Smooth muscle cell (in vitro differentiated cells): ENCODE measurements at regions not wholly inside any gene's neighbourhood (a gene's known extent, or its start where the extent isn't known, plus 50 kb on each side); places are given as distances from the start of the nearest gene placed in this dataset.
"Not testable (repeated sequence)": the region's sequence is repeated elsewhere in the genome, so short reads cannot be mapped to it uniquely, and the experiment has no call there.

Experiments
- DNase-seq: peaks from one replicate; lab custom pipeline; 2025; ENCODE audit not compliant: unreplicated experiment; lab: John Stamatoyannopoulos, UW
- H2AFZ ChIP-seq: fragments of 200-600 bp; sonication (generic); 2 replicates; pipeline ENCODE4 v1.6.0; 2016; ENCODE audit warnings: antibody characterized with exemption, low read depth, mild to moderate bottlenecking
- H3F3A ChIP-seq: fragments of 200-600 bp; sonication (generic); 2 replicates; pipeline ENCODE4 v1.6.0; 2017; ENCODE audit warnings: antibody characterized with exemption, low read depth
- H3K27ac ChIP-seq: fragments of 200-600 bp; sonication (generic); 2 replicates; pipeline ENCODE4 v1.5.1; 2016; ENCODE audit warnings: low read depth, mild to moderate bottlenecking
- H3K27me3 ChIP-seq: fragments of 200-600 bp; sonication (generic); 2 replicates; pipeline ENCODE4 v1.6.1; 2016; ENCODE audit warnings: low read depth, mild to moderate bottlenecking
- H3K36me3 ChIP-seq: fragments of 200-600 bp; sonication (generic); 2 replicates; pipeline ENCODE4 v1.5.1; 2016; ENCODE audit warnings: low read depth
- H3K4me1 ChIP-seq: fragments of 200-600 bp; sonication (generic); 2 replicates; pipeline ENCODE4 v1.5.1; 2016; ENCODE audit warnings: low read depth
- H3K4me2 ChIP-seq: fragments of 200-600 bp; sonication (generic); 2 replicates; pipeline ENCODE4 v1.6.0; 2016; ENCODE audit warnings: mild to moderate bottlenecking
- H3K4me3 ChIP-seq: fragments of 200-600 bp; sonication (generic); 2 replicates; pipeline ENCODE4 v1.5.1; 2016; ENCODE audit warnings: mild to moderate bottlenecking
- H3K79me2 ChIP-seq: fragments of 200-600 bp; sonication (generic); 2 replicates; pipeline ENCODE4 v1.6.0; 2016; ENCODE audit warnings: low read depth, mild to moderate bottlenecking
- H3K9ac ChIP-seq: fragments of 200-600 bp; sonication (generic); 2 replicates; pipeline ENCODE4 v1.6.0; 2016; ENCODE audit warnings: low read depth
- H3K9me3 ChIP-seq: fragments of 200-600 bp; sonication (generic); replicated peaks from 2 replicates; pipeline ENCODE4 v1.5.1; 2016; ENCODE audit warnings: low read depth
- H4K20me1 ChIP-seq: fragments of 200-600 bp; sonication (generic); 2 replicates; pipeline ENCODE4 v1.6.0; 2016; ENCODE audit warnings: low read depth
- WGBS: methylation state at CpG from one replicate; pipeline ENCODE4 v1.1.7; 2016; ENCODE audit warnings: low lambda C conversion rate; 5-methylcytosine and 5-hydroxymethylcytosine counted together
- TF ChIP-seq, protein P1 (sequence below): fragments of 200-600 bp; sonication (generic); IDR thresholded peaks from 2 replicates; pipeline ENCODE4 v1.5.1; 2017; ENCODE audit warnings: borderline replicate concordance, mild to moderate bottlenecking, antibody characterized with exemption; ENCODE audit not compliant: insufficient read depth, poor library complexity, severe bottlenecking

- Histone ChIP-seq H2AFZ (no peak overlapping the region), H3F3A (no peaks in the 10 kb centered on the region), H3K36me3 (no peaks in the 10 kb centered on the region), H3K27ac (no peak overlapping the region), H4K20me1 (no peaks in the 10 kb centered on the region), H3K27me3 (no peaks in the 10 kb centered on the region), H3K4me2 (no peak overlapping the region), H3K4me3 (no peak overlapping the region), H3K9me3 (no peaks in the 10 kb centered on the region), H3K79me2 (no peaks in the 10 kb centered on the region), H3K4me1 (no peaks in the 10 kb centered on the region), H3K9ac (no peak overlapping the region)
- TF ChIP-seq, protein P1, sequence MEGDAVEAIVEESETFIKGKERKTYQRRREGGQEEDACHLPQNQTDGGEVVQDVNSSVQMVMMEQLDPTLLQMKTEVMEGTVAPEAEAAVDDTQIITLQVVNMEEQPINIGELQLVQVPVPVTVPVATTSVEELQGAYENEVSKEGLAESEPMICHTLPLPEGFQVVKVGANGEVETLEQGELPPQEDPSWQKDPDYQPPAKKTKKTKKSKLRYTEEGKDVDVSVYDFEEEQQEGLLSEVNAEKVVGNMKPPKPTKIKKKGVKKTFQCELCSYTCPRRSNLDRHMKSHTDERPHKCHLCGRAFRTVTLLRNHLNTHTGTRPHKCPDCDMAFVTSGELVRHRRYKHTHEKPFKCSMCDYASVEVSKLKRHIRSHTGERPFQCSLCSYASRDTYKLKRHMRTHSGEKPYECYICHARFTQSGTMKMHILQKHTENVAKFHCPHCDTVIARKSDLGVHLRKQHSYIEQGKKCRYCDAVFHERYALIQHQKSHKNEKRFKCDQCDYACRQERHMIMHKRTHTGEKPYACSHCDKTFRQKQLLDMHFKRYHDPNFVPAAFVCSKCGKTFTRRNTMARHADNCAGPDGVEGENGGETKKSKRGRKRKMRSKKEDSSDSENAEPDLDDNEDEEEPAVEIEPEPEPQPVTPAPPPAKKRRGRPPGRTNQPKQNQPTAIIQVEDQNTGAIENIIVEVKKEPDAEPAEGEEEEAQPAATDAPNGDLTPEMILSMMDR = no peak
- WGBS = 96% methylated on average over 3 of the region's 3 CpGs
- DNase-seq = no peak
These were observed 52.0 kb downstream of the PRORP start for GRCh38 chr14:35174342-35174741.

GRCh38 chr14:35180179-35180578, 57.8 kb downstream of the PRORP start:
- TF ChIP-seq, protein P1 = no peak
- Histone ChIP-seq H2AFZ (no peak overlapping the region), H3K27ac (no peak overlapping the region), H3K4me3 (no peak overlapping the region), H3K9me3 (no peaks in the 10 kb centered on the region), H3F3A (no peaks in the 10 kb centered on the region), H3K79me2 (no peaks in the 10 kb centered on the region), H3K27me3 (no peaks in the 10 kb centered on the region), H3K36me3 (no peaks in the 10 kb centered on the region), H3K4me2 (no peak overlapping the region), H3K4me1 (no peaks in the 10 kb centered on the region), H4K20me1 (no peaks in the 10 kb centered on the region), H3K9ac (no peak overlapping the region)
- 82% methylated on average over 7 of the region's 7 CpGs for WGBS
- no peak for DNase-seq

DNA sequence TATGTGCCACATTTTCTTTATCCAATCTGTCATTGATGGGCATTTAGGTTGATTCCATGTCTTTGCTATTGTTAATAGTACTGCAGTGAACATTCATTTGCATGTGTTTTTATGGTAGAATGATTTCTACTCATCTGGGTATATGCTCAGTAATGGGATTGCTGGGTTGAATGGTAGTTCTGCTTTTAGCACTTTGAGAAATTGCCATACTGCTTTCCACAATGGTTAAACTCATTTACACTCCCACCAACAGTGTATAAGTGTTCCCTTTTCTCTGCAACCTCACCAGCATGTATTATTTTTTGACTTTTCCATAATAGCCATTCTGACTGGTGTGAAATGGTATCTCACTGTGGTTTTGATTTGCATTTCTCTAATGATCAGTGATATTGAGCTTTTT, 62.5 kb downstream of the PRORP start:
- H3K79me2 ChIP-seq = not testable (repeated sequence)

DNA sequence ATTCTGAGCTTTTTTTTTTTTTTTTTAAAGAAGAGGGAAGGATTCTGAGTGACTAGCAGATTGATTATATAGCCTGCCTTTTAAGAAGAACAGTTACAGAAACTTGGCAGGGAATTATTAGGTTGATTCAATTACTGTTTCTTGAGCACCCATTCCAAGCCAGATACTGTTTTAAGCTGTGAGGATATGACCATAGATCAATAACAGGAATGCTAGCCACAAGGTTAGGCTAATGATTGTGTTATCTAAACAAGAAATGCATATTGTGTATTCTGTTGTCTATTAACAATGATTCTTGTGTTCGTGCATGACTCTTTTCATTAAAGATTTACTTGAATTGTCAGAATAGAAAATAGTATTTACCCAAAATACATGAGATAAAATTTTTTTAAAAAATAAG, 67.1 kb downstream of the PRORP start:
- no peaks in the 10 kb centered on the region for H3K27me3 ChIP-seq
- TF ChIP-seq, protein P1 = no peak
- 95% methylated on average over 1 of the region's 1 CpG for WGBS

More for the DNA sequence above, 62.5 kb downstream of the PRORP start:
- H3K9me3 ChIP-seq, H3K4me3 ChIP-seq, DNase-seq, H3K4me2 ChIP-seq, H3K27ac ChIP-seq, H3K27me3 ChIP-seq, H3K9ac ChIP-seq, H3K4me1 ChIP-seq, H3F3A ChIP-seq, H4K20me1 ChIP-seq, H2AFZ ChIP-seq, H3K36me3 ChIP-seq: not testable (repeated sequence)

More for the DNA sequence above, 67.1 kb downstream of the PRORP start:
- H3K9me3 ChIP-seq = no peaks in the 10 kb centered on the region
- H2AFZ ChIP-seq = no peak overlapping the region
- DNase-seq = no peak
- peaks cover 6% of the 10 kb centered on the region for H3K36me3 ChIP-seq
- H3K79me2 ChIP-seq = no peaks in the 10 kb centered on the region
- no peaks in the 10 kb centered on the region for H4K20me1 ChIP-seq
- H3K27ac ChIP-seq = no peak overlapping the region
- H3F3A ChIP-seq = no peaks in the 10 kb centered on the region
- H3K9ac ChIP-seq = no peak overlapping the region
- no peaks in the 10 kb centered on the region for H3K4me1 ChIP-seq
- no peak overlapping the region for H3K4me2 ChIP-seq
- H3K4me3 ChIP-seq = no peak overlapping the region
